D721Med (cell line): ENCODE measurements at regions not wholly inside any gene's neighbourhood (a gene's known extent, or its start where the extent isn't known, plus 50 kb on each side); places are given as distances from the start of the nearest gene placed in this dataset.

Experiments used
- DNase-seq: peaks from one replicate; pipeline ENCODE4 v3.0.0; 2011; ENCODE audit warnings: low spot score; ENCODE audit not compliant: insufficient read length
- FAIRE-seq: peaks from 2 replicates; lab custom pipeline; 2011; peaks lifted over from hg19 to GRCh38; lab: Jason Lieb, UNC
- CTCF ChIP-seq: IDR thresholded peaks from 2 replicates; pipeline ENCODE4 v1.5.1; 2012; ENCODE audit warnings: mild to moderate bottlenecking, control low read depth; ENCODE audit not compliant: insufficient read depth; ENCODE audit errors: missing control alignments

GRCh38 chr6:105713474-105714118, 310.7 kb upstream of the PREP start:
- no peak for TF ChIP-seq CTCF
- no peak for DNase-seq
- FAIRE-seq, result no peak

GRCh38 chr6:105711216-105711615, 308.3 kb upstream of the PREP start:
- FAIRE-seq, result no peak
- TF ChIP-seq CTCF, result no peak

GRCh38 chr6:105705608-105706007, 302.7 kb upstream of the PREP start:
- FAIRE-seq, result no peak
- no peak for TF ChIP-seq CTCF
- DNase-seq, result no peak

More at GRCh38 chr6:105711216-105711615, 308.3 kb upstream of the PREP start:
- no peak for DNase-seq

- DNase-seq, result no peak
- FAIRE-seq, result no peak
- no peak for TF ChIP-seq CTCF
Observed at GRCh38 chr6:105695461-105695860, 292.6 kb upstream of the PREP start.

- no peak for DNase-seq
- no peak for FAIRE-seq
- TF ChIP-seq CTCF, result no peak
Observed at GRCh38 chr6:105692613-105693215, 289.8 kb upstream of the PREP start.

- DNase-seq (no peak), FAIRE-seq (no peak)
- TF ChIP-seq CTCF, result no peak
Observed at GRCh38 chr6:105691971-105692370, 289.1 kb upstream of the PREP start.

GRCh38 chr6:105691081-105691480, 288.2 kb upstream of the PREP start:
- no peak for TF ChIP-seq CTCF
- DNase-seq, result no peak
- no peak for FAIRE-seq
